ENCODE measurements at regions not wholly inside any gene's neighbourhood (a gene's known extent, or its start where the extent isn't known, plus 50 kb on each side); places are given as distances from the start of the nearest gene placed in this dataset.

DNA sequence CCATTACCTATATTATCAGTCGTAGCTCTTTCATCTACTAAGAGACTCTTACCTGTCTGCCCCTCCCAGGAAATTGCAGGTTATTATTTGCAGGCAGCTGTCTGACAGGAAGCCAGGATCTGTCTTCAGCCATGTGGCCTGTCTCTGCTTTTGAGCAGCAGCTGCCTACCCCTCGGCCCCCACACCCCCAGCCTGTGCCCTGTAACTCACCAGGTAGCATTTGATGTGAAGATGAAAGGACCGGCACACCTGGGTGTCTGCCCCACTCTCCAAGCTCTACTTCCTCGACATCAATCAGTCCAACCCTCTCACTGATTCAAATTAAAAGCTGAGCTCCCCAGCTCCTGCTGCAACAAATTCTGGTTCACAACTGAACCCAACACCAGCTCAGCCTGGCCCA is 197.2 kb upstream of the CTNNB1 start:
- peak in 6 of 9 donors; percentile 21 to 50 (median 40) for DNase-seq
- Histone ChIP-seq H3K4me1 (ENCODE audit: control insufficient read depth in 2 of 2, insufficient read depth in 2 of 2, low read length in 2 of 2) (peaks cover 0 to 15% of the 10 kb centered on the region in 2 donors), H3K9me3 (ENCODE audit: control insufficient read depth in 2 of 3, low read length in 3 of 3) (no peaks in the 10 kb centered on the region), H3K4me3 (ENCODE audit: low read length) (no peak overlapping the region), H3K27me3 (ENCODE audit: control insufficient read depth in 2 of 2, insufficient read depth in 2 of 2, low read length in 2 of 2) (no peaks in the 10 kb centered on the region), H3K27ac (ENCODE audit: low read depth, low read length) (no peak overlapping the region), H3K36me3 (ENCODE audit: control insufficient read depth in 2 of 3, insufficient read depth in 3 of 3, low read length in 3 of 3) (no peaks in the 10 kb centered on the region)
- peak; percentile 60 for ATAC-seq
- intact Hi-C loops (cut with micrococcal nuclease) = no loop called here
- no peaks in the 10 kb centered on the region for H3K36me3 Mint-ChIP-seq
- peak overlapping the region in 5 of 9 donors; percentile 14 to 63 (median 49) for H3K27ac Mint-ChIP-seq
- H3K4me1 Mint-ChIP-seq = peaks cover 0 to 33% (median 17%) of the 10 kb centered on the region in 7 donors
- peak overlapping the region in 5 of 10 donors; percentile 16 to 67 (median 42) for H3K4me3 Mint-ChIP-seq
- H3K9me3 Mint-ChIP-seq = no peaks in the 10 kb centered on the region
- ChIA-PET CTCF (no interaction called here), POLR2A (interaction anchor here (0.9 kb wide), 1 partner anchor 197 kb away, joined by 5 read pairs; the partner anchor contains the start of gene CTNNB1)
- peaks cover 0 to 13% (median 0%) of the 10 kb centered on the region in 5 donors for H3K27me3 Mint-ChIP-seq

DNA sequence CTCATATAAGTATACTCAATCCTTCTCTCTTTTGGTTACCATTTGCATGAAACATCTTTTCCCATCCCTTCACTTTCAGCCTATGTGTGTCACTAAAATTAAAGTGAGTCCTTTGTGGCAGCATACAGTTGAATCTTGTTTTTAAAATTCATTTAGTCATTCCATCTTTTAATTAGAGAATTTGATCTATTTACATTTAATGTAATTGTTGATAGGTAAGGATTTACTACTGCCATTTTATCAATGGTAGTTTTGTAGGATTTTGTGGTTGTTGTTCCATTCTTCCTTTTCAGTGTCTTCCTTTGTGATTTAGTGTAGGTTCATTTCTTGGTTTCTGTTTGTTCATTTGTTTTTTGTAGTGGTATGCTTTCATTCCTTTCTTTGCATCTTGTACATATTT is 191.9 kb upstream of the CTNNB1 start:
- Histone ChIP-seq H3K4me1 (ENCODE audit: control insufficient read depth in 2 of 2, insufficient read depth in 2 of 2, low read length in 2 of 2) (peaks cover 0 to 6% of the 10 kb centered on the region in 2 donors), H3K27me3 (ENCODE audit: control insufficient read depth in 2 of 2, insufficient read depth in 2 of 2, low read length in 2 of 2) (no peaks in the 10 kb centered on the region), H3K9me3 (ENCODE audit: control insufficient read depth in 2 of 3, low read length in 3 of 3) (no peaks in the 10 kb centered on the region), H3K36me3 (ENCODE audit: control insufficient read depth in 2 of 3, insufficient read depth in 3 of 3, low read length in 3 of 3) (no peaks in the 10 kb centered on the region), H3K4me3 (ENCODE audit: low read length) (no peak overlapping the region), H3K27ac (ENCODE audit: low read depth, low read length) (no peak overlapping the region)
- POLR2A ChIA-PET = no interaction called here
- H3K4me1 Mint-ChIP-seq = peaks cover 0 to 13% (median 10%) of the 10 kb centered on the region in 7 donors
- peaks cover 0 to 5% (median 3%) of the 10 kb centered on the region in 5 donors for H3K36me3 Mint-ChIP-seq
- CTCF ChIA-PET = no interaction called here
- intact Hi-C loops (cut with micrococcal nuclease) = no loop called here
- peaks cover 0 to 19% (median 9%) of the 10 kb centered on the region in 11 donors for H3K9me3 Mint-ChIP-seq
- H3K27ac Mint-ChIP-seq = no peak overlapping the region
- DNase-seq (no peak), ATAC-seq (no peak)
- H3K4me3 Mint-ChIP-seq = no peak overlapping the region
- peaks cover 0 to 14% (median 6%) of the 10 kb centered on the region in 5 donors for H3K27me3 Mint-ChIP-seq

DNA sequence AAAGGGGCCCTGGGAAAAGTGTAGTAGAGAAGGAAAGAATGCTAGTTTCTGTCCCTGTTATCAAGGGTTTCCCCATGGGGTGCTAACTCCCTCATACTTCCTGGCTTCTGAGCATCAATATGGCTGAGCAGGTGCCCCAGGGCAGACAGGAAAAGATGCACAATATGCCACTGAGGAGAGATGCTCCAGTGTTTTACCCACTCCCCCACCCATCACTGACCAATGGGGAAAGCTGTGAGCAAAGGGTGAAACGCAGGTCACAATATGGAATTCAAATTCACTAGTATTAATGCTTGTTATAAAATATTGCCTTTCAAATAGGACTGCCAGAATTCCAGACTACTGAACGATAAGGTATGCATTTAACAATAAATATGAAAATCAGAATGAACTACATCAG is 187.5 kb upstream of the CTNNB1 start:
- ATAC-seq (no peak), DNase-seq (no peak)
- Mint-ChIP-seq H3K27ac (no peak overlapping the region), H3K36me3 (peaks cover 0 to 5% (median 3%) of the 10 kb centered on the region in 5 donors), H3K9me3 (peaks cover 0 to 19% (median 9%) of the 10 kb centered on the region in 11 donors), H3K4me3 (no peak overlapping the region), H3K4me1 (no peaks in the 10 kb centered on the region), H3K27me3 (peaks cover 6 to 21% (median 15%) of the 10 kb centered on the region in 5 donors)
- no peaks in the 10 kb centered on the region for H3K9me3 ChIP-seq (ENCODE audit: control insufficient read depth in 2 of 3, low read length in 3 of 3)
- H3K36me3 ChIP-seq (ENCODE audit: control insufficient read depth in 2 of 3, insufficient read depth in 3 of 3, low read length in 3 of 3) = no peaks in the 10 kb centered on the region
- no peak overlapping the region for H3K4me3 ChIP-seq (ENCODE audit: low read length)
- no peak overlapping the region for H3K27ac ChIP-seq (ENCODE audit: low read depth, low read length)
- no peaks in the 10 kb centered on the region for H3K4me1 ChIP-seq (ENCODE audit: control insufficient read depth in 2 of 2, insufficient read depth in 2 of 2, low read length in 2 of 2)
- H3K27me3 ChIP-seq (ENCODE audit: control insufficient read depth in 2 of 2, insufficient read depth in 2 of 2, low read length in 2 of 2) = peaks cover 0 to 6% of the 10 kb centered on the region in 2 donors
- POLR2A ChIA-PET = no interaction called here
- intact Hi-C loops (cut with micrococcal nuclease) = no loop called here
- CTCF ChIA-PET = interaction anchor here (0.6 kb wide), 1 partner anchor 426 kb away, joined by 3 read pairs; no protein-coding TSS in a partner anchor

DNA sequence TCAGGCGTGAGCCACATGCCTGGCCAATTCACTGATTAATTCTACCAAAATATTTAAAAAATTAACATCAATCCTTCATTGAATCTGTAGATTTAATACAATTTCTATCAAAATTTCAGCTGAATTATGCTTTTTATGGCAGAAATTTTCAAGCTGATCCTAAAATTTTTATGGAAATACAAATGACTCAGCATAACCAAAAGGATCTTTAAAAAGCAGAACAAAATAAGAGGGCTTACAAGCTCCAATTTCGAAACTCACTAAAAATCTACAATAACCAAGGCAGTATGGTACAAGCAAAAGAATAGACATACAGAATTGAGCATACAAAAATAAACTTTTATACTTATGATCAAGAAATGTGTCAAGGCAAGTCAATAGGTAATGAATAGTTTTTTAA is 180.4 kb upstream of the CTNNB1 start:
- H3K4me3 Mint-ChIP-seq = no peak overlapping the region
- POLR2A ChIA-PET = no interaction called here
- DNase-seq (no peak), ATAC-seq (no peak)
- no peaks in the 10 kb centered on the region for H3K36me3 Mint-ChIP-seq
- peaks cover 0 to 13% (median 5%) of the 10 kb centered on the region in 5 donors for H3K27me3 Mint-ChIP-seq
- Histone ChIP-seq H3K36me3 (ENCODE audit: control insufficient read depth in 2 of 3, insufficient read depth in 3 of 3, low read length in 3 of 3) (no peaks in the 10 kb centered on the region), H3K4me3 (ENCODE audit: low read length) (no peak overlapping the region), H3K27ac (ENCODE audit: low read depth, low read length) (no peak overlapping the region), H3K9me3 (ENCODE audit: control insufficient read depth in 2 of 3, low read length in 3 of 3) (no peaks in the 10 kb centered on the region), H3K4me1 (ENCODE audit: control insufficient read depth in 2 of 2, insufficient read depth in 2 of 2, low read length in 2 of 2) (no peaks in the 10 kb centered on the region), H3K27me3 (ENCODE audit: control insufficient read depth in 2 of 2, insufficient read depth in 2 of 2, low read length in 2 of 2) (peaks cover 0 to 6% of the 10 kb centered on the region in 2 donors)
- CTCF ChIA-PET = no interaction called here
- H3K27ac Mint-ChIP-seq = no peak overlapping the region
- H3K4me1 Mint-ChIP-seq = no peaks in the 10 kb centered on the region
- intact Hi-C loops (cut with micrococcal nuclease) = no loop called here
- no peaks in the 10 kb centered on the region for H3K9me3 Mint-ChIP-seq

DNA sequence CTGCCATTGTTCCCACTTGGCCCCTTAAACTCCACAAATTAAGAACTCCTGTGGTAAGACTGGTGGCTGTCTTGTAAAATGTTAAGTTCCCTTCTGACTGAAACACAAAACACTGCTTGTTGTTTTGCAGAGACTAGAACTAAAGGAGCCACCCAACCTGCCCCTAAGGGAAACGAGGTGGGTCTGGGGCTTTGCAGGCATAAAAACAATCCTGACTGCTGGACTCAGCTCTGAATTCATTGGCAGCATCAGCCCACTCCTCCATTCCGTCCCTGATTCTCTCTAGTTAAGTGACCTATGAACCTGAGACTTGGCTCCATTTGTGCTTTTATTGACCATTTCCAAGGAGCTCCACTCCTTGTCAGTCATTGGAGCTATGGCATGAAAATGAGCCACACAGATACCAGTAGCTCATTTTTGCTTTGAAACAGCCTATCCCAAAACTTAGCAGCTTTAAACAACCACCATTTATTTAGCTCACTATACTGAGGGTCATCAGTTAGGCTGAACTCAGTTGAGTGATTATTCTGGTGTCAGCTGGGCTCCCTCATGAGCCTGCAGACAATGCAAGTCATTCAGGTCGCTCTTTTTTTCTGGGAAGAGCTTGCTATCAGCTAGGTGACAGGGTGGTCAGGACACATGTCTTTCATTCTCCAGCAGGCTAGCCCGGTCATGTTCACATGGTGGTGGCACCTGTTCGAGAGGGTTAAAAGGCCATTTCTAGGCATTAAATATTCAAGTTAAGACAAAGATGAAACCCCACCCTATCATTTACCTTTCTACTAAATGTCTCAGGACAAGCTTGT is 175.1 kb upstream of the CTNNB1 start:
- Mint-ChIP-seq H3K36me3 (no peaks in the 10 kb centered on the region), H3K27ac (no peak overlapping the region), H3K27me3 (peaks cover 0 to 9% (median 2%) of the 10 kb centered on the region in 5 donors), H3K4me1 (no peaks in the 10 kb centered on the region), H3K4me3 (no peak overlapping the region), H3K9me3 (no peaks in the 10 kb centered on the region)
- CTCF ChIA-PET = no interaction called here
- Histone ChIP-seq H3K9me3 (ENCODE audit: control insufficient read depth in 2 of 3, low read length in 3 of 3) (no peaks in the 10 kb centered on the region), H3K4me3 (ENCODE audit: low read length) (no peak overlapping the region), H3K36me3 (ENCODE audit: control insufficient read depth in 2 of 3, insufficient read depth in 3 of 3, low read length in 3 of 3) (no peaks in the 10 kb centered on the region), H3K27me3 (ENCODE audit: control insufficient read depth in 2 of 2, insufficient read depth in 2 of 2, low read length in 2 of 2) (no peaks in the 10 kb centered on the region), H3K27ac (ENCODE audit: low read depth, low read length) (no peak overlapping the region), H3K4me1 (ENCODE audit: control insufficient read depth in 2 of 2, insufficient read depth in 2 of 2, low read length in 2 of 2) (no peaks in the 10 kb centered on the region)
- intact Hi-C loops (cut with micrococcal nuclease) = no loop called here
- DNase-seq (no peak), ATAC-seq (no peak)
- POLR2A ChIA-PET = no interaction called here

DNA sequence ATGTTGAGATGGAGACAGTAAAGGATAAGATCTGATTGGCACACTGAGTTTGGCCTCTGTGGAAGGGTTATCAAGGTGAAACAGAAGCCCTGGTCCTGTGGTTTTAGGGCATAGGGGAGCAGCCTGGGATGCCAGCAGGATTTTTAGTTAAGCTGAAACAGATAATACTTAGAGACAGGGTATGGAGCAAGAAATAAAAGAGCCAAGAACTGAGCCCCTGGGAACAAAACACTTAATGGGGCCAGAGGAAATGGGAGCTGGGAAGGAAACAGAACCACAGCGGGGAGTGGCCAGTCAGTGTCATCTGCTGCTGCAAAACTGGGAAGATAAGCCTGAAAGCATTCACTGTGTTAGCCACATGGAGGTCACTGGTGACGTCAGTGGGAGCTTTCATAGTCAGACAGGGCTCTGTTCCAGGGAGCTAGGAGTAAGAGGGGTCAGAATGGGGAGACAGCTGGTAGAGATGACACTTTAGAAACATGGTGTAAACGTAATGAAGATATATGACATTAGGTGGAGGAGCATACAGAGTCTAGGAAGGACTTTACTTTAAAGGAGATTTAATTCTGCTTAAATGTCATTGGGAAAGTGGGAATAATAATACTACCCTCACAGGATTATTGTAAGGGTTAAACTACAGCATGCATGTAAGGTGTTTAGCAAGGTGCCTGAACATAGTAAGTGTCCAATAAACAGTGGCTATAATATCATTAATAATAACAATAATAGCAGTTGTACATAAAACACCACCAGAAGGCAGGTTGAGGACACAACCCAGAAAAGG is 172.7 kb upstream of the CTNNB1 start:
- Histone ChIP-seq H3K27ac (ENCODE audit: low read depth, low read length) (no peak overlapping the region), H3K27me3 (ENCODE audit: control insufficient read depth in 2 of 2, insufficient read depth in 2 of 2, low read length in 2 of 2) (peaks cover 0 to 2% of the 10 kb centered on the region in 2 donors), H3K4me3 (ENCODE audit: low read length) (no peak overlapping the region), H3K9me3 (ENCODE audit: control insufficient read depth in 2 of 3, low read length in 3 of 3) (no peaks in the 10 kb centered on the region), H3K36me3 (ENCODE audit: control insufficient read depth in 2 of 3, insufficient read depth in 3 of 3, low read length in 3 of 3) (no peaks in the 10 kb centered on the region), H3K4me1 (ENCODE audit: control insufficient read depth in 2 of 2, insufficient read depth in 2 of 2, low read length in 2 of 2) (no peaks in the 10 kb centered on the region)
- intact Hi-C loops (cut with micrococcal nuclease) = no loop called here
- CTCF ChIA-PET = no interaction called here
- ATAC-seq = no peak
- Mint-ChIP-seq H3K4me3 (no peak overlapping the region), H3K4me1 (peaks cover 0 to under 1% (median 0%) of the 10 kb centered on the region in 7 donors), H3K27ac (no peak overlapping the region), H3K36me3 (no peaks in the 10 kb centered on the region), H3K27me3 (peaks cover 0 to 9% (median 0%) of the 10 kb centered on the region in 5 donors), H3K9me3 (no peaks in the 10 kb centered on the region)
- DNase-seq = no peak
- POLR2A ChIA-PET = no interaction called here
